H1 (cell line): ENCODE measurements at regions not wholly inside any gene's neighbourhood (a gene's known extent, or its start where the extent isn't known, plus 50 kb on each side); places are given as distances from the start of the nearest gene placed in this dataset.

ENCODE experiments used
- CTCF ChIA-PET: fragments of 300-600 bp; sonication (Branson Sonifier 250); formaldehyde crosslinking; loops from one replicate; lab custom pipeline; 2021; ENCODE audit not compliant: partially characterized antibody; lab: Charles Lee
- POLR2A ChIA-PET: fragments of 300-600 bp; sonication (Branson Sonifier 250); formaldehyde crosslinking; loops from one replicate; lab custom pipeline; 2021; ENCODE audit warnings: inconsistent platforms; ENCODE audit not compliant: partially characterized antibody; lab: Charles Lee
- DNase-seq, 2 experiments: peaks; one replicate each; pipeline versions ENCODE4 v3.0.0 to v3.0.0-alpha.2; 2010 to 2022; ENCODE audit warnings: low spot score in 2 of 2, low read depth in 1 of 2, mixed read lengths in 1 of 2
- FAIRE-seq: peaks from 2 replicates; lab custom pipeline; 2011; peaks lifted over from hg19 to GRCh38; lab: Jason Lieb, UNC
- H2AFZ ChIP-seq: 2 replicates; pipeline ENCODE4 v1.8.1; 2012; ENCODE audit warnings: low read length, inconsistent platforms
- H2AK5ac ChIP-seq: 2 replicates; pipeline ENCODE4 v1.6.1; 2013; ENCODE audit warnings: low read depth, low read length
- H2BK120ac ChIP-seq: replicated peaks from 2 replicates; pipeline ENCODE3; 2013; ENCODE audit warnings: low read depth, low read length, inconsistent platforms
- H2BK12ac ChIP-seq: 2 replicates; pipeline ENCODE4 v1.6.1; 2013; ENCODE audit warnings: low read depth, low read length
- H2BK15ac ChIP-seq: 2 replicates; pipeline ENCODE4 v1.6.1; 2013; ENCODE audit warnings: low read length
- H2BK20ac ChIP-seq: 2 replicates; pipeline ENCODE4 v1.6.1; 2013; ENCODE audit warnings: low read length
- H2BK5ac ChIP-seq: 2 replicates; pipeline ENCODE4 v1.6.1; 2013; ENCODE audit warnings: low read depth, low read length
- H3K14ac ChIP-seq: 2 replicates; pipeline ENCODE4 v1.6.1; 2013; ENCODE audit warnings: inconsistent platforms; ENCODE audit not compliant: insufficient read length
- H3K18ac ChIP-seq: 2 replicates; pipeline ENCODE4 v1.6.1; 2013; ENCODE audit warnings: low read length; ENCODE audit errors: extremely low read depth
- H3K23ac ChIP-seq: 2 replicates; pipeline ENCODE4 v1.6.1; 2013; ENCODE audit warnings: inconsistent platforms; ENCODE audit not compliant: insufficient read length
- H3K23me2 ChIP-seq: 2 replicates; pipeline ENCODE4 v1.6.1; 2013; ENCODE audit warnings: low read depth, low read length
- H3K27ac ChIP-seq: 2 replicates; pipeline ENCODE4 v1.6.1; 2011; ENCODE audit warnings: low read depth, low read length, inconsistent platforms
- H3K27me3 ChIP-seq, 4 experiments: replicated peaks in 1 of 4; 1 replicate in 1 of 4; 2 replicates in 3 of 4; pipeline versions ENCODE4 v1.6.1 to v1.8.1; 2011 to 2013; ENCODE audit warnings: low read length in 3 of 4, mild to moderate bottlenecking in 3 of 4, inconsistent platforms in 2 of 4, mixed read lengths in 2 of 4, moderate library complexity in 1 of 4; ENCODE audit not compliant: control insufficient read depth in 3 of 4, insufficient read depth in 3 of 4; ENCODE audit errors: extremely low read depth in 1 of 4
- H3K36me3 ChIP-seq, 4 experiments: 2 replicates each; pipeline versions ENCODE4 v1.6.1 to v1.8.1; 2011 to 2013; ENCODE audit warnings: mild to moderate bottlenecking in 4 of 4, low read length in 3 of 4, moderate library complexity in 2 of 4, control low read depth in 1 of 4, inconsistent platforms in 1 of 4; ENCODE audit not compliant: insufficient read depth in 4 of 4, control insufficient read depth in 2 of 4
- H3K4ac ChIP-seq: replicated peaks from 2 replicates; pipeline ENCODE3; 2013; ENCODE audit warnings: low read length, low read depth, mixed read lengths, inconsistent platforms; ENCODE audit not compliant: insufficient read length
- H3K4me1 ChIP-seq, 4 experiments: replicated peaks in 1 of 4; 1 replicate in 1 of 4; 2 replicates in 3 of 4; pipeline versions ENCODE4 v1.6.1 to v1.8.1; 2011 to 2013; ENCODE audit warnings: low read length in 3 of 4, inconsistent platforms in 2 of 4, mixed read lengths in 1 of 4; ENCODE audit not compliant: insufficient read depth in 4 of 4, control insufficient read depth in 3 of 4
- H3K4me2 ChIP-seq, 2 experiments: 2 replicates each; pipeline versions ENCODE4 v1.6.1 to v1.8.1; 2011 to 2013; ENCODE audit warnings: low read depth in 2 of 2, low read length in 2 of 2, control low read depth in 1 of 2, inconsistent platforms in 1 of 2, mild to moderate bottlenecking in 1 of 2; ENCODE audit not compliant: insufficient read depth in 1 of 2
- H3K4me3 ChIP-seq, 4 experiments: fragments of 200-600, 300-600 bp in 1 of 4; sonication (generic), shearing (Covaris generic), sonication (Bioruptor Twin) in 1 of 4; 2 replicates each; pipeline versions ENCODE4 v1.5.1 to v1.8.1; 2011 to 2016; ENCODE audit warnings: low read length in 4 of 4, low read depth in 3 of 4, control low read depth in 2 of 4, inconsistent platforms in 2 of 4, mild to moderate bottlenecking in 2 of 4, mixed read lengths in 1 of 4, moderate library complexity in 1 of 4; ENCODE audit not compliant: insufficient read depth in 2 of 4; ENCODE audit errors: extremely low read depth in 1 of 4
- H3K56ac ChIP-seq: replicated peaks from 2 replicates; pipeline ENCODE3; 2013; ENCODE audit warnings: low read depth, mild to moderate bottlenecking, mixed read lengths, low read length, inconsistent platforms; ENCODE audit not compliant: insufficient read length
- H3K79me1 ChIP-seq: 2 replicates; pipeline ENCODE4 v1.6.1; 2013; ENCODE audit warnings: low read depth, low read length, control low read depth
- H3K79me2 ChIP-seq, 2 experiments: 2 replicates each; pipeline versions ENCODE4 v1.6.1 to v1.8.1; 2012 to 2013; ENCODE audit warnings: low read length in 2 of 2, mild to moderate bottlenecking in 2 of 2, inconsistent platforms in 1 of 2; ENCODE audit not compliant: insufficient read depth in 2 of 2, control insufficient read depth in 1 of 2
- H3K9ac ChIP-seq, 4 experiments: replicated peaks in 1 of 4; 1 replicate in 1 of 4; 2 replicates in 3 of 4; pipeline versions ENCODE4 v1.6.1 to v1.8.1; 2011 to 2013; ENCODE audit warnings: low read depth in 3 of 4, low read length in 3 of 4, control low read depth in 2 of 4, mild to moderate bottlenecking in 2 of 4, moderate library complexity in 2 of 4, inconsistent platforms in 1 of 4; ENCODE audit errors: extremely low read depth in 1 of 4
- H3K9me3 ChIP-seq, 2 experiments: 2 replicates each; pipeline versions ENCODE4 v1.6.1 to v1.8.1; 2012 to 2013; ENCODE audit warnings: mild to moderate bottlenecking in 2 of 2, moderate library complexity in 2 of 2, control low read depth in 1 of 2, inconsistent platforms in 1 of 2, low read depth in 1 of 2, low read length in 1 of 2, mixed read lengths in 1 of 2; ENCODE audit not compliant: insufficient read depth in 2 of 2
- H4K20me1 ChIP-seq, 2 experiments: replicated peaks in 1 of 2; 2 replicates each; pipeline versions ENCODE3 to v1.8.1; 2011 to 2013; ENCODE audit warnings: inconsistent platforms in 2 of 2, low read length in 2 of 2, mild to moderate bottlenecking in 1 of 2; ENCODE audit not compliant: insufficient read depth in 2 of 2, control insufficient read depth in 1 of 2
- H4K5ac ChIP-seq: 2 replicates; pipeline ENCODE4 v1.6.1; 2013; ENCODE audit warnings: low read length, low read depth, mixed read lengths, inconsistent platforms; ENCODE audit not compliant: insufficient read length
- H4K8ac ChIP-seq: 2 replicates; pipeline ENCODE4 v1.8.0; 2013; ENCODE audit warnings: mild to moderate bottlenecking, moderate library complexity, low read length, inconsistent platforms; ENCODE audit not compliant: insufficient read depth; ENCODE audit errors: extremely low read depth
- H4K91ac ChIP-seq: replicated peaks from 2 replicates; pipeline ENCODE3; 2013; ENCODE audit warnings: low read length, mixed read lengths, inconsistent platforms; ENCODE audit not compliant: insufficient read length
- CBX8 ChIP-seq: fragments of 300-800, 300-1000 bp; sonication (generic); IDR thresholded peaks from 2 replicates; pipeline ENCODE4 v1.7.1; 2016; ENCODE audit warnings: low read depth, low read length, borderline replicate concordance
- CEBPB ChIP-seq: IDR thresholded peaks from 2 replicates; pipeline ENCODE4 v1.6.1; 2012; ENCODE audit warnings: low read depth, low read length
- CHD1 ChIP-seq: IDR thresholded peaks from 2 replicates; pipeline ENCODE4 v1.6.1; 2012; ENCODE audit warnings: low read depth, low read length, improper control_type of control experiment
- GTF2F1 ChIP-seq: IDR thresholded peaks from 2 replicates; pipeline ENCODE4 v1.6.1; 2012; ENCODE audit warnings: low read depth, low read length, improper control_type of control experiment, borderline replicate concordance
- JUND ChIP-seq: IDR thresholded peaks from 2 replicates; pipeline ENCODE4 v1.6.1; 2011; ENCODE audit warnings: mild to moderate bottlenecking, improper control_type of control experiment, low read length
- PHF8 ChIP-seq: fragments of 200-600 bp; sonication (generic); conservative IDR thresholded peaks from 2 replicates; pipeline ENCODE4 v1.7.1; 2012; ENCODE audit warnings: low read depth, mild to moderate bottlenecking, inconsistent platforms, low read length, moderate library complexity
- POLR2AphosphoS5 ChIP-seq: IDR thresholded peaks from 2 replicates; pipeline ENCODE4 v1.6.1; 2011; ENCODE audit warnings: low read depth, low read length
- RXRA ChIP-seq: IDR thresholded peaks from 2 replicates; pipeline ENCODE4 v1.6.1; 2011; ENCODE audit warnings: low read depth, mild to moderate bottlenecking, low read length, moderate library complexity; ENCODE audit not compliant: insufficient read depth
- TAF1 ChIP-seq: IDR thresholded peaks from 2 replicates; pipeline ENCODE4 v1.6.1; 2011; ENCODE audit warnings: mild to moderate bottlenecking, low read depth, low read length
- TCF12 ChIP-seq: IDR thresholded peaks from 2 replicates; pipeline ENCODE4 v1.6.1; 2011; ENCODE audit warnings: low read depth, mild to moderate bottlenecking, low read length
- WGBS, 2 experiments: shearing (Covaris generic) in 1 of 2; methylation state at CpG; one replicate each; pipeline versions ENCODE4 v1.1.6 to v1.1.7; 2013 to 2015; ENCODE audit warnings: low lambda C conversion rate in 2 of 2, mixed read lengths in 2 of 2, inconsistent platforms in 1 of 2, low coverage in 1 of 2, missing lambda C conversion rate in 1 of 2; ENCODE audit not compliant: insufficient replicate concordance in 2 of 2, insufficient coverage in 1 of 2, insufficient read length in 1 of 2; ENCODE audit errors: extremely low coverage in 1 of 2, missing lambda C conversion rate in 1 of 2; 5-methylcytosine and 5-hydroxymethylcytosine counted together
- TF ChIP-seq, protein P1 (sequence below), 3 experiments: IDR thresholded peaks; 1 replicate in 2 of 3; 2 replicates in 1 of 3; pipeline versions ENCODE4 v1.5.1 to v1.6.1; 2011; ENCODE audit warnings: low read length in 3 of 3, mild to moderate bottlenecking in 3 of 3, inconsistent platforms in 2 of 3, low read depth in 1 of 3, moderate library complexity in 1 of 3; ENCODE audit not compliant: insufficient read depth in 1 of 3; ENCODE audit errors: control extremely low read depth in 1 of 3

DNA sequence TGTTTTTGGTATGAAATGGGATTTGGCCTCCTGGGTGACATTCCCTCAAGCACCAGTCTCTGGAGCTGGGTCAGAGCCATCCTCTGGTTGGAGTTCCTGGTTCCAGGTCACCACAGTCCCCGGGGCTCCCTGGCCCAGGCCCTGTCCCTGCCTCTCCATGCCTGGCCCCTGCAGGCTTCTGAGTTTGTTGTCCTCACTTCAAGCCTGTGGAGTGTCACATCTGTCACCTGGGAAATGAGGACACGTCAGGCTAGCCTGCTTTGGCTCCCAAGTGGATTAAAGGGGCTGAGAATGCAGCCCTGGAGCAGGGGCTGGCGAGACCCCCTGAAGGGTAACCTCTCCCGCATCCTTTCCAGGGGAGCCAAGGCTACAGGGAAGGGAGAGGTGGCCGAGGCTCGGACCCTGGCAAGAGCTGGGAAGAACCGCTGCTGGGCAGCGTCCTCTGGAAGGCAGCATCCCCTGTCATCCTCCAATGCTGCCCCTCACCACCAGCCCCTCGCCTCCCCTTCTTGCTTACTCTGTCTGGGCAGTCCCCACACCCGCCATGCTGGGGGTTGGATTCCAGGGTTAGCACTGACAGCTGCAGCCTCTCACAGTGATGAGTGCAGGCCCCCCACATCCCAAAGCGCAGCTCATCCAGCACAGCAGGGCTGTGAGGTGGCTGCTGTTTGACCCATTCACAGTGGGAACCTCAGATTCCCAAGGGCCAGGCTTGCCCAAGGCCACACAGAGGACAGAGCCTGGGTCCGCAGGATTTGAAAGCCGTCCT lies 75.5 kb upstream of the IQSEC1 start:
- Histone ChIP-seq H2BK20ac (no peak overlapping the region), H2BK120ac (no peak overlapping the region), H4K5ac (no peak overlapping the region), H3K79me2 (no peaks in the 10 kb centered on the region), H3K4me1 (peaks cover 0 to 10% (median 3%) of the 10 kb centered on the region in 4 experiments; a peak in 2 of 7 replicates), H3K23ac (no peak overlapping the region), H3K27me3 (no peaks in the 10 kb centered on the region), H3K36me3 (no peaks in the 10 kb centered on the region), H2BK15ac (no peak overlapping the region), H3K9ac (no peak overlapping the region), H3K4me3 (no peak overlapping the region), H2BK5ac (no peak overlapping the region), H3K23me2 (no peaks in the 10 kb centered on the region), H3K27ac (no peak overlapping the region), H3K18ac (no peak overlapping the region), H3K14ac (no peak overlapping the region), H2BK12ac (no peak overlapping the region), H3K4me2 (no peak overlapping the region), H4K91ac (no peak overlapping the region), H4K8ac (no peak overlapping the region; the same call in none of the 2 replicates), H2AK5ac (no peak overlapping the region), H3K56ac (no peak overlapping the region), H2AFZ (no peak overlapping the region), H4K20me1 (peaks cover 0 to 3% of the 10 kb centered on the region in 2 experiments), H3K4ac (no peak overlapping the region), H3K79me1 (no peaks in the 10 kb centered on the region), H3K9me3 (no peaks in the 10 kb centered on the region)
- POLR2A ChIA-PET, result interaction anchor here (0.9 kb wide), 1 partner anchor 14 kb away, joined by 3 read pairs; no protein-coding TSS in a partner anchor
- 88% methylated on average over 13 of the region's 13 CpGs; no CpG with 5 or more reads in 1 of the 2 experiments for WGBS, 2 experiments
- CTCF ChIA-PET, result interaction anchor here (0.7 to 1.0 kb wide), 3 partner anchors 56 to 197 kb away, joined by 3 to 4 read pairs (median 4); no protein-coding TSS in a partner anchor
- TF ChIP-seq, protein P1, sequence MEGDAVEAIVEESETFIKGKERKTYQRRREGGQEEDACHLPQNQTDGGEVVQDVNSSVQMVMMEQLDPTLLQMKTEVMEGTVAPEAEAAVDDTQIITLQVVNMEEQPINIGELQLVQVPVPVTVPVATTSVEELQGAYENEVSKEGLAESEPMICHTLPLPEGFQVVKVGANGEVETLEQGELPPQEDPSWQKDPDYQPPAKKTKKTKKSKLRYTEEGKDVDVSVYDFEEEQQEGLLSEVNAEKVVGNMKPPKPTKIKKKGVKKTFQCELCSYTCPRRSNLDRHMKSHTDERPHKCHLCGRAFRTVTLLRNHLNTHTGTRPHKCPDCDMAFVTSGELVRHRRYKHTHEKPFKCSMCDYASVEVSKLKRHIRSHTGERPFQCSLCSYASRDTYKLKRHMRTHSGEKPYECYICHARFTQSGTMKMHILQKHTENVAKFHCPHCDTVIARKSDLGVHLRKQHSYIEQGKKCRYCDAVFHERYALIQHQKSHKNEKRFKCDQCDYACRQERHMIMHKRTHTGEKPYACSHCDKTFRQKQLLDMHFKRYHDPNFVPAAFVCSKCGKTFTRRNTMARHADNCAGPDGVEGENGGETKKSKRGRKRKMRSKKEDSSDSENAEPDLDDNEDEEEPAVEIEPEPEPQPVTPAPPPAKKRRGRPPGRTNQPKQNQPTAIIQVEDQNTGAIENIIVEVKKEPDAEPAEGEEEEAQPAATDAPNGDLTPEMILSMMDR (IDR thresholded peaks at IDR 0.05; ENCODE audit: control extremely low read depth in 1 of 3, insufficient read depth in 1 of 3, low read depth in 1 of 3, low read length in 3 of 3), result no peak
- TF ChIP-seq POLR2AphosphoS5 (no peak), GTF2F1 (no peak), JUND (no peak), TAF1 (no peak), CBX8 (no peak), CHD1 (no peak), RXRA (no peak), CEBPB (no peak), TCF12 (no peak), PHF8 (no peak)
- FAIRE-seq, result no peak
- DNase-seq, result no peak
